Embryonic facial prominence (tissue), 1 donor: ENCODE measurements at regions not wholly inside any gene's neighbourhood (a gene's known extent, or its start where the extent isn't known, plus 50 kb on each side); places are given as distances from the start of the nearest gene placed in this dataset.

Experiments used
- DNase-seq: peaks from one replicate; pipeline ENCODE4 v3.0.0-alpha.2; 2016; ENCODE audit errors: extremely low spot score

DNA sequence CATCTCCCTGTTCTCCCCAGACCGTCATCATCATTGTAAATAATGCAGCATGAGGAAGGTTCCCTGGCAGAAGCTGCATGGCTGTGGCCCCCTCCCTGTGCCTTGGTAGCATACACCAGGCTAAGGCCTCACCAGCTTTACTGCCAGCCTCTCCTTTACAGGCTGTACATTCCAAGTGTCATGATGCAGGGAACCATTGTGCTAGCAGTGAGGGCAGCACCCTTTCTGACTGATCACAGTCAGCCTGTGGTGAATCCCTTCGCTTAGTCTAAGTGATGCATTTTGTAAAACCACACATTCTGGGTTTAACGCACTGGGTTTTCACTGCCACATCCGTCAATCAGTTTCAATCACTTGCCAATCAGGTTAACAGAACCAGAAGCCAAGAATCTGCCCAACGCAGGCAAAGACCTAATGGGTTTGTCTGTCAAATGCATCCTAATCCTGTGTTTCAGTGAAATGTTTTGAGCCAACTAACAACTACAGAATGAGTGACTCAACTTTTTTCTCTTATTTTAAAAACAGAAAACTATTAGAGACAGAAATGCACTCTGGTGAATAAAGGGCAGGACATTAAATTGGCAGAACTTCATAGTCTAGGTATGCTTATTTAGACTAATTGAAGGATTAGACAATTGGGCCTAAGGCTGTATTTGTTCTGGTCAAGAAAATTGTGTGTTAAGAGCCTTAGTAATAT lies 225.9 kb upstream of the DPH6 start:
- DNase-seq = no peak

DNA sequence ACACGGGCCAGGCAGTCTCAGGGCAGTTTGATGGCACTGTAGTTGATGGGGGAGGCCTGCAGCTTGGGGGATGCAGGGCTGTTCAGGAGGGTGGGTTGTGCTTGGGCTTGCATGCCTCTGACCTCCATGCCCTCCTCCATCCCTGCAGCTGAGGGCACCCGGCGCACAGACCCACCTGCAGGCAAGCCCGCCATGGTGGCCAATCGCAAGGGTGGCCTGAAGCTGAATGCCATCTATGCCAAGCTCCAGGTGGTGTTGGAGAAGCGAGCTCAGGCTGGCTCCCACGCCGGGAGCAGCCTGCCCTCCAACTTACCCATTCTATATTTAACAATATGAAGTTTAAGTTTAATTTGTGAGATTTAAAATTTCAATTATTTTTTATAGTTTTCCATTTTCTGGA lies 228.7 kb upstream of the DPH6 start:
- DNase-seq = no peak

DNA sequence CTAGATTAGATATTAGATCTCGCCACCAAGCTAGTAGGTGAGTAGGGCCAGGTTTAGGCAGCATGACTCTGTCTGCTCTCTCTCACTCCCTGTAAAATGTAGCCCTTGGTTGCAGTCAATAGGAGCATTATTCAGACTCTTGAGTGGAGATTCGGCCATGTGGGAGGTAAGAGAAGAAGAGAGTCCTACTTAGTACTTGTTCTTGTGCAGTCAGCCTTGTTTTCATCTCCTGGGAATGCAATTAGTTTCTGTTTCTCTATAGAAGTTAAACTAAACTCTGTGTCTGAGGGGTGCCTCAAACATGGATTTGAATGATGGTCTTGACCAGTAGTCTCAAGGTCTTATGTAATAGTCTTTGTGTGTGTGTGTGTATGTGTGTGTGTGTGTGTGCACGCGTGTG lies 229.5 kb upstream of the DPH6 start:
- no peak for DNase-seq

DNA sequence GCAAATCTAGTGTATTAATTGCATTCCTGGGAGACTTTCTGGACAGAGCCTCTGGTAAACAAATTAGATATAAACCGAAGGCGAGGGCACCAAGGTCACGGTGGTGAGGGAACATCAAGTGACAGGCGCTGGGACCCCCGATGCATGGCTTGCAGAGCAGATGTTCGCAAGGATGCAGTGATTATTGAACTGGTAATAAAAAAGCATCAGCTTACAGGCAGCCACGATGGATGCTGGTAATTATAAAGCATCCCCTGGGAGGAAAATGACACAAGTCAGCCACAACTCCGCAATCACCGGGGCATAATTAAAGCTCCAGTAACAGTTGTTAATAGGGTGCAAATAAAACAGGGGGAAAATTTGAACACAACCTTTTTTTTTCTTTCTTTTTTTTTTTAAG lies 231.1 kb upstream of the DPH6 start:
- no peak for DNase-seq

DNA sequence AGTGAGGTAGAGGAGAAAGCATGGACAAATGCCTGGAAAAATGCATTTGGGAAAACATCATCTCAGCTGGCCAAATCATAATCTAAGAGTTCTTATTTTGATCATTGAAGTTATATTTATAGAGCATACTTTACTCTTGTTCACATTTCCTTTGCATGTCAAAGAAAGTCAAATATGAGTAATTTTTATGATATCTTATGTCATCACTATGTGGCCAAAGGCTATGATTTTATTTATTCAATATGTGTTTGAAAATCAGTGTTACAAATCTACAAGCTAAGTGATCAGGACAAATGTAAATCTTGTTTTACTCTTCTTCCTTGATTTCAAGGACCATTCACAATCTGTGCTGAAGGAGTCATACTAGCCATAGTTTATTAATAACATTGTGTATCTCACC lies 237.2 kb upstream of the DPH6 start:
- DNase-seq = no peak

DNA sequence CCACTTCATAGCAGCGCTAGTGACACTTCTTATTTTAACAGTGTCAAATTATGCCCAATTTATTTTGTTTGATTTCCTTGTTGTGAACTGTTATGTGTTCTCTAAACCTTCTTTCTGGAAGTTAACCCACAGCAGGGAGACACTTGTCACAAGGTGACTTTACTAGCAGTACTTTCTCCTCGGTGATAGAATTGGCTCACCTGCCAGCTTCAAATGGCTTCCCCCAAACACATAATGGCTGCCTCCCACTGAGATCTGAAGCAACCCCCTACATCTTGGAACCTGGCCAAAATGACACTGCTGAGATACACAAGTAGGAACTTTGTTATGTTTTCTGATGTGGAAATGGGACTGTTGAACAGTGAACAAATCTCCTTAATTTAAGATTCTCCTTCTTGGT lies 238.8 kb upstream of the DPH6 start:
- no peak for DNase-seq

DNA sequence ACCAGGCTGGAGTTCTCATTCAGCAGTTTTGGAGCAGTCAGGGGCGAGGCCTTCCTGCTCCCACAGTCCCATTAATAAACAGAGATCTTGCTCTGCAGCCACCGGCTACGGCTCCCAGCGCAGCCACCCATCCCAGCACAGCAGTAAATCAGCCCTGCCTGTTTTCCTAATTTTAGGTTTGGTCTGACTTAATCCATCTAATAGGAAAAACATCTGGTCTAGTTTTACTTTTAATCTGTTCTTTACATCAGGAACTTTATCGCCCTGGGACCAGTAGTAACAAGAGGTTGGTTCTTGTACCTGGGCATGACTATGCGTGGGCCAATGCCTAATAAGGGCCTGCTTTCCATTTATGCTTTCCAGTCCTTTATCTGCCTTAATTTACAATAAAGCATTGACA lies 264.0 kb upstream of the DPH6 start:
- no peak for DNase-seq

DNA sequence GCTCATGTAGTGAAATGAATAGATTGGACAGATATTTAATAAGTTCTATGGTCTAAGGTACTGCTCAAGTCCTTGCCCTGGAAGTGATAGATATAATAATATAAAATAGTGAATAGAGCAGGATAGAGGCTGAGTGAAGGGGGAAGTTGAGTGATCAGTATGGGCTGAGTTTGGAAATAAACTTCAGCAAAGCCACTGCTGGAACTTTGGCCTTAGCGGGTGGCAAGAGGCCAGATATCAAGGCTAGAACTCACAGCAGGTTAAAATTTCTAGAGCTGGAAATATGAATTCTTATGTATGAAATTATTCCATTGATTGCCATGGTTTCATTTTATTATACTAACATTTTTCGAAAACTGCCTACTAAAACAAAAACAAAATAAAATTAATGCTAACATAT lies 267.6 kb upstream of the DPH6 start:
- DNase-seq = no peak

DNA sequence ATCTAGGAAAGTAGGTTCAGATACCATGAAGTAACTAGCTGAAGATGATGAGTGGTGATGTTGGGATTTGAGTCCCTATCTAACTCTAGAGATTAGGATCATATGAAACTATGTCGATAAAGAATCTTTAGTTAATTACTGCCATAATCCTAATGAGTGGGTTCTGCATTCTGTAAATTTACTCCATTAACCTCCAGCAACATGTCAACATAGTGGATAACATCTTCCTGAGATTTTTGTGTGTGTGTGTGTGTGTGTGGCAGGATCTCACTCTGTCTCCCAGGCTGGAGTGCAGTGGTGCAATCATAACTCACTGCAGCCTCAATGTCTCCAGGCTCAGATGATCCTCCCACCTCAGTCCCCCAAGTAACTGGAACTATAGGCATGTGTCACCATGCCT lies 272.9 kb upstream of the DPH6 start:
- DNase-seq = no peak

DNA sequence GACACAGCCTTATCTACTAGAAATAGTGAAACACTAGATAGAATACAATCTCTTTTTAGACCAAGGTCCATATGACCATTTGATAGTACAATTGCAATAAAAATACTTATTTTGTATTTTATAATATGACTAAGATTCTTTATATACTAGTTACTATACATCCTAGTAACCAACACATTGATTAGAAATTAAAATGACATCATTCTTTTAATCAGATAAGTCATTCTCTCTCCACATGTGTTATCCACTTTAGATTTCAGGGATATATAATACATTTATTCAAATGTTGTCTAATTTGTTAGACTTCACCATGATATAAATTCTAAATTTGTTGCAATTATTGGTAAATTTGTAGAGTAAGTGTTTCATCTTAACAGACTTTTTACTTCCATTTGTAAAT lies 276.2 kb upstream of the DPH6 start:
- DNase-seq = no peak

DNA sequence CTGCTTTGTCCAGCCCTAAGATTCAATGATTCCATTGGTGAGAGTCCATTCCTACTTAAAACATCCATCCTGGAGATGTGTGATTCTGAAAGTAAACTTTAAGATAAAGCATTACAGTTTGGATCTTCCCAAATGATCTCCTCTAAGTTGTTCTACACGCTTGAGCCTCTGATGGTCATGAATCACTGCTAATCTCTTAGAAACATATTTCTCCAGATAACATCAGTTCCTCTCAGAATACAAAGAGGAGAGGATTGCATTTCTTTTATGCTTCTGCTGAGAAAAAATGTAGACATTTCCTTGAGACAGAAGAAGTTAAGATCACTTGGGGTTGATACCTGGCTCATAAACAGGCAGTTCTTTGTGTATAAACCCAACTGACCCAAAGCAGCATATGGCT lies 281.2 kb upstream of the DPH6 start:
- DNase-seq = no peak

DNA sequence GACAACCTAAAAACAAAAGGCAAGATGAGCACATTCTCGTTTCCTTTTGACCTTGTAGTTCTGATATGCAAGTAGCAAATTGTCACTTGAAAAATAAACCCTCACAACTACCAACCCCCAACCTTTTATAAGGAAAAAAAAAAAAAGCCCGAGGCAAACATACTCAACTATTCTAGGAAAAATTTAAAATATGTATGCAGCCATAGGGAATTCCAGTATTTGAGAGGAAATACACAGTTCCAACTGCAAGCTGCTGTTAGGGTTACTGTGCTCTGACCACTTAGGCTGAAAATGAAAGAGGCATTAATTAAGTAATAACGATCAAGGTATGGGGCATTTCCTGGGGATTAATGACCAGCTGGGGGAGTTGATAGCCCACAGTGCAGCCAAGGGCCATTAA lies 281.9 kb upstream of the DPH6 start:
- no peak for DNase-seq

DNA sequence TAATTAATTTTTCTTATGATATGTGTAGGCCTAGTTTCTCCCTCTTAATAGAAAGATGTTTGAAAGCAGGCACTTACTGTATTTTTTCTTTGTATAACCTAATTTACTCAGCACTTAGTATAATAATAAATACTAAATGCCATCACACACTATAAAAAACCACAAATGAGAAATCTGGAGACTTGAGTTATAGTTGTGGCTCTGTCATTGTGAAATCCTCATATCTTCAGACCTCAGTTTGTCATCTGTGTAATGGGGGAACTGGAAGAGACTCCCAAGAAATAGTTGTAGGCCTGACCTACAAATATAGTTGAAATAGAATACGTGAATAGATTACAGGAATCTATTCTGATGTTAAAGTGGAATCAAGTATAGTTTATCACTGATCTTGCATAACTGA lies 287.6 kb upstream of the DPH6 start:
- DNase-seq = no peak

DNA sequence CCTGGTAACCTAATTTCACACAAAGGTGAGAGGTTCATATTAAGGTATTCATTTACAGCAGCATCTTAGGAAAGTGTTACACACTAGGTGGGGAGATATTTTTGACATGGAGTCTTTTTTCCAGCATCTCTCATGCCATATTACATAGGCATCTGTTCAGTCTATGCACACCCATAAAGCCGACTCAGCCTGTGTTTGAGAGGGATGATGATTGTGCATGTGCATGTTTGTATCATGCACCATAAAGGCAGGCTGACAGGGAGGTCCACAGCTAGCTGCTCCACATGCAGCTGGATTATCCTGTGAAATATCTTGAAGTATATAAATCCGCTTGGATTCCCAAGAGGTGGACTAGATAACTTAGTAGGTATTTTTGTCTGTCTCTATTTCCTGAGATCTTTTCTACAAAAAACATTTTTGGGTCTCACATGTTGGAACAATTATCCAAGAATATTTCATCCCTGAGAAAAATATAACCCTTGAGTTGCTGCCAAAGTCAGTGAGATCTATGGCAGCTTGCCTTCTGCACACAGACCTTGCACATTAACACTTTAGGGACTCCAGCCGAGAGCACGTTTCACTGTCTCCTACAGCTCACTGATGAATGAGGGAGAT lies 288.4 kb upstream of the DPH6 start:
- DNase-seq = no peak

DNA sequence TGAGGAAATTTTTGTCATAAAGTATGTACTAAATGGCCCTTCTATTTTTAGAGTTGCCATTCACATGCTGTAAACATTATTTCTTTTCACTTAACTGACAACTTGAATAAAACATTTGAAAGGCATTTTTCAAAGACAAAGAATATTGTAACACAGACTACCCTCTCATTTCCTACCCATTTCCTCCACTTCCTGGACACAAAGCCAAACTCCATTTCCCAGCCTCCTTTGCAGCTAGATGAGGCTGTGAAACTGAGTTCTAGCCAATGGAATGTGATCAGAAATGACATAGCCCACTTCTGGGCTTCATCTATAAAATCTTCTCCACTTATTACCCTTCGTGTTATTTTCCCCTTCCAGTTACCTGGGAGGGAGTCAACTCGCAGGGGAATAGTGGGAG lies 288.9 kb upstream of the DPH6 start:
- no peak for DNase-seq

DNA sequence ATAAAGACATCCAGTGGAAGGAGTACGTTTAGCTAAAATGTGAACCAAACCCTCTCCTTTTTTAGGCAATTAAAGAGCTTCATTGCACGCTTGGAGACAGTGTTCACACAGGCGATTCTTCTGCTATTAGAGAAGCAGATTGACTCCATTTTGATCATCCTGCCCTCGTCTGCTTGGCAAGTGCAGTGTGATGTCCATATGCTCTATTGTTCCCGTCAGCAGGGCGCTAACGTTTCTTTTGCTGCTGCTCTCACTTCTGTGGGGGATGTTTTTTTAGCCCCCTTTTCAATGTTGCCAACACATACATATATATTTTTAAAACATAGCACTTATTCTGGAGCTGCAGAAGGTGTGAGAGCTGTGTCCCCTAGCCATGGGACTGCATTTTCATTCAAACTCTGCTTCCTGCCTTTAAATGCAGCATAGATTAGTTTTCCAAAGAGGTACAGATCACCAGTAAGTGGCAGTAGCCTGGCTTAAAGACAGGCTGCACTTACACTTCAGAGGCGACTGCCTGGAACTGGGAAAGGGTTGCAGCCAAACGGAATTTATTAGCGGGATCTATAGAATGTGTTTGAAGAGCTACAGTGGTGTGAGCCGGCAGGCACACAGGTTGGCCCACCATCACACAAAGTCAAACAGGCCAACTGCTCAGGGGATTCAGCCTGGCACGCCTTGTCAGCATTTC lies 292.6 kb upstream of the DPH6 start:
- no peak for DNase-seq

DNA sequence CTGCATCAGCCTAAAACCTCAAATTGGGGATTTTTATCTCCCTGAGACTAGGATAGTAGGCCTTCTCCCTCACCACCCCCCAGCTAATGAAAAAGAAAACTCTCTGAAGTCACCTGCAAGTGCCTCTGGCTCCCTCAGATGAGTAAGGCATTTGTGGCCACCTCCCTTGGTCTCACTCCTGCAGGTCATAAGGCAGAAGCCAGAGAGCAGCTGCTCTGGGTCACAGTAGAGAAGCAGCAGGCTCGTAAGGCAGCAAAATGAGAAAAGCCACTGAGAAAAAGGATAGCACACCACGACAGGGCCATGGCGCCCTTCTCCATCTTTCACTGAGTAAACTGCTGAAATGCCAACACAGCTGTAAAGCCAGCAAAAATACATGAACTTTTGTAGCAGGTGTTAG lies 296.7 kb upstream of the DPH6 start:
- no peak for DNase-seq

DNA sequence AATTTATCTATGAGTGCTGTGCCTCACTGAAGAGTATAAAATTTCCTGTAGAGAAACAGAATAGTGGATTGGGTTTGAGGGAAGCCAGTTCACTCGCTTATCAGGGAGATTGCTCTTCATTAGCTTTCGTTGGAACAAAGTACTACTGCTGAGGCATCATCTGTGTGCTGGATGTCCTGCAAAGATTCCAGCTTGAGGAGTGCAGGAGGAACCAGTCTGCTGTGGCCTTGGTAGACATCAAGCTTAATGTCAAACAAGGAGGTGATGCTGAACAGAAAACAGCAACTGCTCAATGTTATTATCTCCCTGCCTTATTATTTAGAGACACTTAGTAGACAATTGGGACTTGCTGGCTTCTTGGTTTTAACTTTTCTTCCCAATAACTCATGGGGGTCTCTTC lies 297.5 kb upstream of the DPH6 start:
- no peak for DNase-seq

DNA sequence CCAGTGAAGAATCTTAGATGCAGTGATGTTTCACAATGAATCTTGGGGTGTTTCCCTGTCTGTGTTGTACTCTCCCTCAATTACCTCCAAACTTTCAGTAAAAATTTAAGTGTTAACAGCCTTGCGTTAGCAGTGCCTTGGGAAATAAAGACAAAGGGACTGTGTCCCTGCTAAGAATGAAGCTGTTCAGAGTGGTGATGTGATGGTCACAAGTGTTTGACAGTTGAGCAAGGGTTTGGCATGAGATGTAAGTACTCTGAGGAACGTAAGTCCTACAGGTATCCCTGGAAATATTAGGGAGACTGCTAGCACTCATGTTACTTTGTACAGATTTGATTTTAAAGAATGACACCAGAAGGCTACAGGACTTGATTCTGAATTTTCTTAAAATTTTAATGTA lies 304.3 kb upstream of the DPH6 start:
- DNase-seq = no peak

DNA sequence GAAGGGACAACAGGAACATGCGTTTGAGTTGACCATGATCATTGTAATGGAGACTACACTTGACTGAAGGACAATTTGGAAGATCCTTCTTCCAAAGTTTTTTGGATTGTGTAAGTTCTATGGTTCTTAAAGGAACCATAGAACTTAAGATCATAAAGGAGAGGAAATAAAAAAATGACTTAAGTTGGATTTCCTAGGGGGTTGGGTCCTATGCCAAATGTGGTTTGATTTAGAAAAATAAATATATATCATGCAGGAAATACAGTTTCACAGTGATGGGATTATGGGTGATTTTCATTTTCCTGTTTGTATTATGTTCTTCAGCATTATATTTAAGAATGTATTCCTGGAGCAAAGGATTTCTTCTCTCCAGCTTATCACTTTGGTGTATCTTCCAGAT lies 305.5 kb upstream of the DPH6 start:
- no peak for DNase-seq

DNA sequence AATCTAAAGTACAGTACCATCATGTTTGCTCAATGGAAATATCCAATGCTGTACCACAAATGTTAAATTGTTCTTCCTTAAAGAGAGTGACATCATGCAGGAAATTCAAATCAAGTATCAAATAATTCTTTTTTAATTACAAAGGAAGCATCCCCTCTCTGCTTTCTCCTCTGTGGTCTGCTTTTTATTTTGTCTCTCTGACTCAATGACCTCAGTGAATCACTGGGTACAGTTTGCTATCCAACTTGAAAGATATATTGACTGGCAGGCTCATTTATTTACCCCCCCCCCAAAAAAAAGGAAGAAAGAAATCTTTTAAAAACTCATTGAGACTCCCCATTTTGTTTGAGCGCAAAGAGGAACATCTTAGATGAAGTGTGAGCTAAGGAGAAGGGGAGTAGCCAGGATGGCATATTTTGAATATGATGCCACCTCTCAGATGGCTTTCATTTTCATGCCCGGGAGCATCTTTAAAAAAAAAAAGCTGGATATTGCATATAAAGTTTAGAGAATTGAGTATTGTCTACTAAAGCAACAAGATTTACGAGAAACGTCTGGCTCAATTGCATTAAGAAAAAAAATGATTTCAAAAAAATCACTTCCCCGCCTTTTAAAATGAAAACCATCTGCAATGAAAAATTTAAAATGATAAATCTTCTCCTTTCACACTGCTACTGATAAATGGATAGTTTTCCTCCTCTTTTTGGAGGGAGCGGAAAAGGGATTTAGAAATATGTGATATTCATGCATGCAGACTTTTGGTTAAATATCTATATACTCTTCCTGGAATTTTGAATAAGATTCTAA lies 307.1 kb upstream of the DPH6 start:
- no peak for DNase-seq

DNA sequence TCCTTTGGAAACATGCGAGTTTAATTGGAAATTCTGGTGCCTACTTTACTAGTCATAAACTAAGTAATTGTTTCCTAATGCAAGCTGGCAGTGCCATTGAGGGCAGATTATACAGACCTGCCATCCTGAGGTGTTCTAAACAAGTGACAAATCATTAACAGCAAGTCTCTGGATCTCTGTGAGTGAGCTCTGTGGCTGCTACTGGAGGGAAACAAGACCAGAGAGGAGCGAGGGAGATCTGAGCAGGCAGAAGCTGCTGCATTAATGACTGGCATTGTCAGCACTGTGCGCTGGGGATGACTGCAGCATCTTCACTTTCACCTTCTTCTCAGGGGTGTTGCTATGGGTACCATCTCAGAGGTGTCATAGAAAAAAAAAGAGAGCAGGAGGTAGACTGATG lies 308.4 kb upstream of the DPH6 start:
- no peak for DNase-seq
